Left hindlimb (tissue), 1 donor: ENCODE measurements at regions not wholly inside any gene's neighbourhood (a gene's known extent, or its start where the extent isn't known, plus 50 kb on each side); places are given as distances from the start of the nearest gene placed in this dataset.

Experiments
- DNase-seq: peaks from one replicate; pipeline ENCODE4 v3.0.0-alpha.2; 2018

- DNase-seq = no peak
Measured at GRCh38 chr14:61894452-61895077, 132.3 kb downstream of the SNAPC1 start.

- DNase-seq = no peak
Measured at GRCh38 chr14:61897300-61897699, 135.1 kb downstream of the SNAPC1 start.

- no peak for DNase-seq
Measured at GRCh38 chr14:61898568-61898967, 136.3 kb downstream of the SNAPC1 start.

GRCh38 chr14:61899497-61899896, 137.3 kb downstream of the SNAPC1 start:
- no peak for DNase-seq

GRCh38 chr14:61904946-61905345, 142.7 kb downstream of the SNAPC1 start:
- DNase-seq = no peak

GRCh38 chr14:61911574-61911973, 149.4 kb downstream of the SNAPC1 start:
- no peak for DNase-seq

- no peak for DNase-seq
Measured at GRCh38 chr14:61918998-61919397, 156.8 kb downstream of the SNAPC1 start.

GRCh38 chr14:61923348-61923747, 161.1 kb downstream of the SNAPC1 start:
- DNase-seq = no peak

GRCh38 chr14:61925043-61925442, 162.8 kb downstream of the SNAPC1 start:
- no peak for DNase-seq

GRCh38 chr14:61925732-61926435, 163.7 kb downstream of the SNAPC1 start:
- no peak for DNase-seq

- no peak for DNase-seq
Measured at GRCh38 chr14:61927060-61927459, 164.8 kb downstream of the SNAPC1 start.

- DNase-seq = no peak
Measured at GRCh38 chr14:61927520-61927919, 165.3 kb downstream of the SNAPC1 start.

- DNase-seq = no peak
Measured at GRCh38 chr14:61928300-61928699, 166.1 kb downstream of the SNAPC1 start.

- no peak for DNase-seq
Measured at GRCh38 chr14:61928701-61929100, 166.5 kb downstream of the SNAPC1 start.

- no peak for DNase-seq
Measured at GRCh38 chr14:61929651-61930050, 167.4 kb downstream of the SNAPC1 start.

GRCh38 chr14:61930101-61930857, 168.1 kb downstream of the SNAPC1 start:
- DNase-seq = no peak

- no peak for DNase-seq
Measured at GRCh38 chr14:61932974-61933373, 170.8 kb downstream of the SNAPC1 start.

- DNase-seq = no peak
Measured at GRCh38 chr14:61934385-61934784, 172.2 kb downstream of the SNAPC1 start.

GRCh38 chr14:61939776-61940175, 177.6 kb downstream of the SNAPC1 start:
- no peak for DNase-seq

GRCh38 chr14:61940666-61941420, 178.6 kb downstream of the SNAPC1 start:
- DNase-seq = no peak

- DNase-seq = no peak
Measured at GRCh38 chr14:61941421-61942150, 179.4 kb downstream of the SNAPC1 start.

- no peak for DNase-seq
Measured at GRCh38 chr14:61948376-61948775, 186.2 kb downstream of the SNAPC1 start.

- no peak for DNase-seq
Measured at GRCh38 chr14:61950340-61950739, 188.1 kb downstream of the SNAPC1 start.
